Lower leg skin (tissue), 4 donors: ENCODE measurements at regions not wholly inside any gene's neighbourhood (a gene's known extent, or its start where the extent isn't known, plus 50 kb on each side); places are given as distances from the start of the nearest gene placed in this dataset.

Experiments
- DNase-seq, 2 donors: peaks; one replicate each; pipeline ENCODE4 v3.0.0-alpha.2; 2019; ENCODE audit warnings: low spot score in 2 of 2
- H3K4me3 ChIP-seq: fragments of 200-600 bp; sonication (generic); 2 replicates; pipeline ENCODE4 v1.5.1; 2017; ENCODE audit warnings: mild to moderate bottlenecking, low read depth; ENCODE audit not compliant: poor library complexity, severe bottlenecking
- CTCF ChIP-seq, 3 donors: fragments of 450-650 bp; IDR thresholded peaks; one replicate each; pipeline ENCODE4 v1.5.1; 2016; ENCODE audit warnings: antibody characterized with exemption in 3 of 3, mild to moderate bottlenecking in 3 of 3, moderate library complexity in 2 of 3
- POLR2A ChIP-seq, 2 donors: fragments of 450-650 bp; IDR thresholded peaks; one replicate each; pipeline ENCODE4 v1.6.1; 2016 to 2017; ENCODE audit warnings: antibody characterized with exemption in 2 of 2, mild to moderate bottlenecking in 1 of 2, moderate library complexity in 1 of 2
- WGBS, 2 donors: methylation state at CpG; one replicate each; pipeline ENCODE4 v1.1.5; 2018; 5-methylcytosine and 5-hydroxymethylcytosine counted together
- intact Hi-C: fragments of 100-400 bp; cut with DNase I; formaldehyde crosslinking; loops from one replicate; pipeline ENCODE4 v1.15.0; 2023; ENCODE audit warnings: low total_unique reads

DNA sequence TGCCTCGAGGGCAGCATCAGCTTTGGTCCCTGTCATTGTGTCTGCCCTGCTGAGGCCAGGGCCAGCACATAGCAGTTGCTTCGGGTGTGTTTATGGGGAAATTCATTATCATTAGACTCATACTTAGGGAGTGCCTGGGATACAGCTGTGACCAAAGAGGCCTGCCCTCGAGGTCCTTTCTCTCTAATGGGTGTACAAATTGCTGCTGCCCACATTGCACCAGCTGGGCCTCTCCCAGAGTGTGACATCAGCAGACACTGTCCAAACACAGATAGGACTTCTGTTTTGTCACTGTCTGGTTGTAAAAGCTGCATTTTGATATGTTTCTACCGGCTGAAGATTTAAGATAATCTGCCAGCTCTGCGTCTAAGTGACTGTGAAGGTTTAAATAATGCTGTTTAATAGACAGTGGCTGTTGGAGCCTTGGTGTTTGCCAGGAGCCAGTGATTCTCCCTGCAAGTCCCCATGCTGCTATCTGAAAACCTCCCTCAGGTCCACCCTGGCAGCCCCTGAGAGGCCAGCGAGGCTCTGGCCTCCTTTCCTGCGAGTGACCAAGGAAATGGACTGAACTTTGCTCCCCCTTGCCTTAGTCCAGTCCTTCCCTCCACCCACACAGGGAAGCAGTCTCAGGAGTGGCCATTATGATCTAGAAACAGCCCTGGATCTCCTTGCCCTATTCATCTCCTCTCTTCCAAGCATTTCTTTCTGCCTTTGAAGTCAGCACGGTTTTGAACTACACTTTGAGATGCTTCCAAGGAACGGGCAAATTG is 505.2 kb downstream of the TBC1D22A start:
- 64 to 70% methylated on average over 9 of the region's 9 CpGs for WGBS, 2 donors
- TF ChIP-seq CTCF (IDR thresholded peaks at IDR 0.05) (no peak), POLR2A (IDR thresholded peaks at IDR 0.05) (no peak)
- intact Hi-C loops: no loop called here
- H3K4me3 ChIP-seq: no peak overlapping the region
- no peak for DNase-seq

DNA sequence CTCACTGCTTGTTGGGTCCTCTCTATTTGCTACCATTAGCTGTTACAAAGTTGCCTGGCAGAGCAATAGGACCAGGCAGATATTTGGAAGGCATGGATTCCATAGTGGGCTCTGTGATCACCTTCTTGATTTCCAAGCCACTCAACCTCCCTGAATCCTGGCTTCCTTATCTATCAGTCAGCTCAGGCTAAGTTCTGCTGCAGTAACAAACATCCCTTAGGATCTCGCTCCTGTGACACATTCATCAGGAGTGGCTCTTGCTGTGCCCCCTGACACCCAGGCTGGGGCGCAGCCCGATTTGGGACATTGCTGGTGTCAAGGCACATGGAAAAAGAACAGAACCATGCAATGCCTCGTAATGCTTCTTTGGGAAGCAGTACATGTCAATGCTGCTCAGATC is 503.9 kb downstream of the TBC1D22A start:
- WGBS, 2 donors: 79 to 93% methylated on average over 4 of the region's 4 CpGs
- H3K4me3 ChIP-seq: no peak overlapping the region
- intact Hi-C loops: no loop called here
- no peak for DNase-seq
- TF ChIP-seq CTCF (IDR thresholded peaks at IDR 0.05) (no peak), POLR2A (IDR thresholded peaks at IDR 0.05) (no peak)

- intact Hi-C loops: no loop called here
- H3K4me3 ChIP-seq: no peak overlapping the region
- peak in 1 of 2 donors; percentile 31 for DNase-seq
- WGBS, 2 donors: 78 to 82% methylated on average over 4 to 5 of the region's 5 CpGs
- TF ChIP-seq CTCF (IDR thresholded peaks at IDR 0.05): no peak
- no peak for TF ChIP-seq POLR2A (IDR thresholded peaks at IDR 0.05)
Observed at GRCh38 chr22:47260551-47260950, 498.1 kb downstream of the TBC1D22A start.

DNA sequence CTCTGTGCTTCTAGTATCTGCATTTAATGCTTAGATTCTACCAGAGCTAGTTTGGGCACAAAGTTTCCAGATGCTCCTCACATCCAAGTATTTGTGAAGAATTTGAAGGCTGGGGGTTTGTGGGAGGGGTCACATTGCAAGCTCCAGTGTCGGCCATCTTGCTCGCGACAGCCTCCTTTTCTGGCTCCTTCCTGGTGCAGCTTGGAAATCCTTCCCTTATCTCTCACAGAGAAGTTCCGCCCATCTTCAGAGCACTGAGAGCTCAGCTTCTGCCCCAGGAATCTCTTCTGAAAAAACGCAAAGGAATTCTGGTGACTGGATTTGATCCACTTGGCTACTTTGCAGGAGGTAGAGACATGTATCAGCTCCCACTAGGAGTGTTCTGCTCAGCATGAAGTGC is 497.5 kb downstream of the TBC1D22A start:
- DNase-seq: peak in 1 of 2 donors; percentile 17
- no peak overlapping the region for H3K4me3 ChIP-seq
- WGBS, 2 donors: 84 to 86% methylated on average over 5 of the region's 5 CpGs
- intact Hi-C loops: no loop called here
- TF ChIP-seq CTCF (IDR thresholded peaks at IDR 0.05) (no peak), POLR2A (IDR thresholded peaks at IDR 0.05) (no peak)

DNA sequence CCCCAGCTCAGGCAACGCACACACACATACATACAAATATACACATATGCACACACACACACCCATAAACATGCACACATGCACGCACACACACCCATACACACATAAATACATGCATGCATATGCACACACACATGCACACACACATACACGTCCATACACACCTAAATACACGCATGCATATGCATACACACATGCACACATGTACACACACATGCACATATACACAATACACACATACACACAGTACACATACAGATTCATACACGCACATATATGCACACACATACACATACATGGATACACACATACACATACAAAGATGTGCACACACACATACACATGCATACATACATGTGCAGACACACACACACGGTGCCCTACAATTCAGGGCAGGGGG is 496.6 kb downstream of the TBC1D22A start:
- DNase-seq: no peak
- no peak overlapping the region for H3K4me3 ChIP-seq
- no peak for TF ChIP-seq POLR2A (IDR thresholded peaks at IDR 0.05)
- no peak for TF ChIP-seq CTCF (IDR thresholded peaks at IDR 0.05)
- intact Hi-C loops: no loop called here
- 82 to 85% methylated on average over 6 of the region's 6 CpGs for WGBS, 2 donors

DNA sequence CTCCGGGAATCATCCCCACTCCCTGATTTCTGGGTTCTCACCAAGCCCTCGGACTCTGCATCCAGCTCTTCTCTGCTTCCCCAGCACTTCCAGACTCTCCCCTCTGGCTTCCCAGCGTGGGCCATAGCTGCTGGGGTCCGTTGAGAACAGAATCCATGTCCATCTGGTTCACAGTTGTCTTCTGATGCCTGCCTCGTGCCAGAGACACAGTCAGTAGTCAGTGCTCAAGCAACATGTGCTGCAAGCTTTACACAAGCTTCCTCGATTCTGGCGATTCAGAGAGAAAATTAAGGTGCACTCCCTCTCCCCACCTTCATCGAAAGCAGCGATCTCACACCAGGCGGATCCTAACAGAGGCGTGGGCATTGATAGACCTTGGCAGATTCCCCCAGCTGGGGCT is 495.5 kb downstream of the TBC1D22A start:
- intact Hi-C loops: no loop called here
- H3K4me3 ChIP-seq: no peak overlapping the region
- WGBS, 2 donors: 59 to 77% methylated on average over 11 of the region's 11 CpGs
- DNase-seq: peak in 1 of 2 donors; percentile 75
- no peak for TF ChIP-seq POLR2A (IDR thresholded peaks at IDR 0.05)
- no peak for TF ChIP-seq CTCF (IDR thresholded peaks at IDR 0.05)
